Left renal cortex interstitium (tissue), 4 donors: ENCODE measurements at regions not wholly inside any gene's neighbourhood (a gene's known extent, or its start where the extent isn't known, plus 50 kb on each side); places are given as distances from the start of the nearest gene placed in this dataset.
"Not testable (repeated sequence)": the region's sequence is repeated elsewhere in the genome, so short reads cannot be mapped to it uniquely, and the experiment has no call there.

Source experiments
- DNase-seq, 4 donors: peaks; one replicate each; pipeline ENCODE4 v3.0.0-alpha.2; 2013; ENCODE audit warnings: low read depth in 4 of 4, low spot score in 2 of 4, missing footprints in 1 of 4

- DNase-seq: peak in 2 of 4 donors; percentile 4 to 17
These were observed 512.7 kb downstream of the SLCO4C1 start for GRCh38 chr5:101783241-101784013.

- no peak for DNase-seq
These were observed 513.6 kb downstream of the SLCO4C1 start for GRCh38 chr5:101782352-101783103.

- DNase-seq: no peak
These were observed 545.0 kb downstream of the SLCO4C1 start for GRCh38 chr5:101751105-101751504.

GRCh38 chr5:101743000-101743399 lies 553.1 kb downstream of the SLCO4C1 start:
- not testable (repeated sequence) for DNase-seq

GRCh38 chr5:101728933-101729332 lies 567.2 kb downstream of the SLCO4C1 start:
- DNase-seq: no peak

GRCh38 chr5:101721543-101721942 lies 574.5 kb downstream of the SLCO4C1 start:
- DNase-seq: no peak

- no peak for DNase-seq
These were observed 576.1 kb downstream of the SLCO4C1 start for GRCh38 chr5:101720033-101720432.

- DNase-seq: no peak
These were observed 578.4 kb downstream of the SLCO4C1 start for GRCh38 chr5:101717721-101718120.

- no peak for DNase-seq
These were observed 579.1 kb downstream of the SLCO4C1 start for GRCh38 chr5:101716941-101717340.

- DNase-seq: not testable (repeated sequence)
These were observed 580.3 kb downstream of the SLCO4C1 start for GRCh38 chr5:101715790-101716189.

GRCh38 chr5:101689306-101689705 lies 606.8 kb downstream of the SLCO4C1 start:
- no peak for DNase-seq

- DNase-seq: no peak
These were observed 607.9 kb downstream of the SLCO4C1 start for GRCh38 chr5:101688156-101688555.

- no peak for DNase-seq
These were observed 608.6 kb downstream of the SLCO4C1 start for GRCh38 chr5:101687349-101687985.

GRCh38 chr5:101686536-101687157 lies 609.4 kb downstream of the SLCO4C1 start:
- DNase-seq: no peak

- no peak for DNase-seq
These were observed 616.3 kb downstream of the SLCO4C1 start for GRCh38 chr5:101679816-101680215.

- DNase-seq: peak; percentile 34 to 64 (median 38)
These were observed 617.4 kb downstream of the SLCO4C1 start for GRCh38 chr5:101678481-101679193.

- DNase-seq: no peak
These were observed 618.1 kb downstream of the SLCO4C1 start for GRCh38 chr5:101677961-101678360.

GRCh38 chr5:101676646-101677045 lies 619.4 kb downstream of the SLCO4C1 start:
- DNase-seq: no peak

- DNase-seq: no peak
These were observed 620.4 kb downstream of the SLCO4C1 start for GRCh38 chr5:101675510-101676219.

- DNase-seq: no peak
These were observed 623.0 kb downstream of the SLCO4C1 start for GRCh38 chr5:101673120-101673519.
